SK-N-SH (cell line): ENCODE measurements at regions not wholly inside any gene's neighbourhood (a gene's known extent, or its start where the extent isn't known, plus 50 kb on each side); places are given as distances from the start of the nearest gene placed in this dataset.

Experiments used
- CTCF ChIP-seq: fragments of 200-600 bp; sonication (generic); IDR thresholded peaks from 2 replicates; pipeline ENCODE4 v1.6.1; 2017; ENCODE audit warnings: antibody characterized with exemption, mild to moderate bottlenecking, moderate library complexity
- SIN3A ChIP-seq: IDR thresholded peaks from 2 replicates; pipeline ENCODE4 v1.6.1; 2012; ENCODE audit warnings: low read depth, mild to moderate bottlenecking, low read length, moderate library complexity, borderline replicate concordance

- TF ChIP-seq CTCF (no peak), SIN3A (no peak)
Observed at GRCh38 chr7:69452797-69453196, 145.5 kb upstream of the AUTS2 start.
